ENCODE measurements at regions not wholly inside any gene's neighbourhood (a gene's known extent, or its start where the extent isn't known, plus 50 kb on each side); places are given as distances from the start of the nearest gene placed in this dataset.

GRCh38 chr1:198809247-198809646, 170.4 kb downstream of the PTPRC start:
- no peak overlapping the region for H3K27ac ChIP-seq (ENCODE audit: low read depth in 1 of 2, low read length in 1 of 2)
- H3K27me3 ChIP-seq (ENCODE audit: control insufficient read depth in 3 of 3, insufficient read depth in 3 of 3, low read length in 2 of 3): no peaks in the 10 kb centered on the region
- no peak for TF ChIP-seq CTCF (IDR thresholded peaks at IDR 0.05; ENCODE audit: control extremely low read depth, extremely low read depth)
- H3K4me1 ChIP-seq (ENCODE audit: control insufficient read depth in 5 of 5, insufficient read depth in 5 of 5, low read length in 5 of 5): peaks cover 0 to 3% (median 0%) of the 10 kb centered on the region in 5 donors
- no peak for ATAC-seq (ENCODE audit: insufficient read depth, low FRiP score)
- H3K4me3 ChIP-seq: no peak overlapping the region
- H3K9me3 ChIP-seq (ENCODE audit: control insufficient read depth in 4 of 4, insufficient read depth in 3 of 4, low read length in 3 of 4): peaks cover 0 to 10% (median 3%) of the 10 kb centered on the region in 4 donors
- no peak overlapping the region for H3K9ac ChIP-seq (ENCODE audit: insufficient read depth in 1 of 2, low read length in 2 of 2)
- no peaks in the 10 kb centered on the region for H3K36me3 ChIP-seq (ENCODE audit: control insufficient read depth in 4 of 4, insufficient read depth in 4 of 4, low read length in 4 of 4)
- WGBS, 2 donors: 45 to 69% methylated on average over 1 of the region's 1 CpG
- DNase-seq: no peak

GRCh38 chr1:198811449-198811848, 172.6 kb downstream of the PTPRC start:
- DNase-seq: no peak
- no peak overlapping the region for H3K27ac ChIP-seq (ENCODE audit: low read depth in 1 of 2, low read length in 1 of 2)
- WGBS, 2 donors: 58 to 69% methylated on average over 3 of the region's 3 CpGs

GRCh38 chr1:198823626-198824025, 184.8 kb downstream of the PTPRC start:
- ATAC-seq (ENCODE audit: insufficient read depth, low FRiP score): no peak
- WGBS, 2 donors: 91 to 97% methylated on average over 1 of the region's 1 CpG

More at GRCh38 chr1:198811449-198811848, 172.6 kb downstream of the PTPRC start:
- no peak overlapping the region for H3K4me3 ChIP-seq
- ATAC-seq (ENCODE audit: insufficient read depth, low FRiP score): no peak
- no peaks in the 10 kb centered on the region for H3K27me3 ChIP-seq (ENCODE audit: control insufficient read depth in 3 of 3, insufficient read depth in 3 of 3, low read length in 2 of 3)
- no peaks in the 10 kb centered on the region for H3K4me1 ChIP-seq (ENCODE audit: control insufficient read depth in 5 of 5, insufficient read depth in 5 of 5, low read length in 5 of 5)
- H3K9me3 ChIP-seq (ENCODE audit: control insufficient read depth in 4 of 4, insufficient read depth in 3 of 4, low read length in 3 of 4): peaks cover 2 to 15% (median 7%) of the 10 kb centered on the region in 4 donors
- no peak for TF ChIP-seq CTCF (IDR thresholded peaks at IDR 0.05; ENCODE audit: control extremely low read depth, extremely low read depth)
- no peak overlapping the region for H3K9ac ChIP-seq (ENCODE audit: insufficient read depth in 1 of 2, low read length in 2 of 2)
- no peaks in the 10 kb centered on the region for H3K36me3 ChIP-seq (ENCODE audit: control insufficient read depth in 4 of 4, insufficient read depth in 4 of 4, low read length in 4 of 4)

More at GRCh38 chr1:198823626-198824025, 184.8 kb downstream of the PTPRC start:
- Histone ChIP-seq H3K4me3 (no peak overlapping the region), H3K27ac (ENCODE audit: low read depth in 1 of 2, low read length in 1 of 2) (no peak overlapping the region), H3K36me3 (ENCODE audit: control insufficient read depth in 4 of 4, insufficient read depth in 4 of 4, low read length in 4 of 4) (no peaks in the 10 kb centered on the region), H3K4me1 (ENCODE audit: control insufficient read depth in 5 of 5, insufficient read depth in 5 of 5, low read length in 5 of 5) (no peaks in the 10 kb centered on the region), H3K9ac (ENCODE audit: insufficient read depth in 1 of 2, low read length in 2 of 2) (no peak overlapping the region), H3K9me3 (ENCODE audit: control insufficient read depth in 4 of 4, insufficient read depth in 3 of 4, low read length in 3 of 4) (no peaks in the 10 kb centered on the region), H3K27me3 (ENCODE audit: control insufficient read depth in 3 of 3, insufficient read depth in 3 of 3, low read length in 2 of 3) (no peaks in the 10 kb centered on the region)
- no peak for TF ChIP-seq CTCF (IDR thresholded peaks at IDR 0.05; ENCODE audit: control extremely low read depth, extremely low read depth)
- no peak for DNase-seq

All from lung (tissue), 11 donors.